HFFc6 (cell line): ENCODE measurements at regions not wholly inside any gene's neighbourhood (a gene's known extent, or its start where the extent isn't known, plus 50 kb on each side); places are given as distances from the start of the nearest gene placed in this dataset.

ENCODE experiments used
- DNase-seq: peaks from one replicate; pipeline ENCODE4 v3.0.0-alpha.2; 2018
- H3K27ac Mint-ChIP-seq: 2 replicates; pipeline ENCODE4 v1.8.0; 2020; ENCODE audit warnings: mild to moderate bottlenecking, mixed read lengths
- H3K27me3 Mint-ChIP-seq: 2 replicates; pipeline ENCODE4 v1.8.0; 2021; ENCODE audit warnings: mild to moderate bottlenecking, moderate library complexity, mixed read lengths; ENCODE audit not compliant: insufficient read depth
- H3K36me3 Mint-ChIP-seq: 2 replicates; pipeline ENCODE4 v1.8.0; 2021; ENCODE audit warnings: low read depth, mixed read lengths
- H3K4me1 Mint-ChIP-seq: 2 replicates; pipeline ENCODE4 v1.8.0; 2020; ENCODE audit warnings: low read depth, mixed read lengths
- H3K4me3 Mint-ChIP-seq: 2 replicates; pipeline ENCODE4 v1.8.0; 2020; ENCODE audit warnings: mild to moderate bottlenecking, moderate library complexity, mixed read lengths
- H3K9me3 Mint-ChIP-seq: 2 replicates; pipeline ENCODE4 v1.8.0; 2020; ENCODE audit warnings: mild to moderate bottlenecking, mixed read lengths
- CTCF ChIP-seq: fragments of 200-600 bp; sonication (generic); IDR thresholded peaks from 2 replicates; pipeline ENCODE4 v1.5.0; 2021; ENCODE audit warnings: antibody characterized with exemption, mild to moderate bottlenecking

- H3K9me3 Mint-ChIP-seq: peaks cover 46% of the 10 kb centered on the region
- no peaks in the 10 kb centered on the region for H3K36me3 Mint-ChIP-seq
- DNase-seq: no peak
- no peak overlapping the region for H3K27ac Mint-ChIP-seq
- no peaks in the 10 kb centered on the region for H3K27me3 Mint-ChIP-seq
- H3K4me3 Mint-ChIP-seq: no peak overlapping the region
- TF ChIP-seq CTCF: no peak
- H3K4me1 Mint-ChIP-seq: no peaks in the 10 kb centered on the region
Measured at GRCh38 chr13:21834521-21834920, 163.6 kb downstream of the FGF9 start.

GRCh38 chr13:21837288-21837687, 166.4 kb downstream of the FGF9 start:
- DNase-seq: no peak
- no peak overlapping the region for H3K4me3 Mint-ChIP-seq
- no peaks in the 10 kb centered on the region for H3K36me3 Mint-ChIP-seq
- no peak overlapping the region for H3K27ac Mint-ChIP-seq
- peaks cover 2% of the 10 kb centered on the region; the same call in 1 of the 2 replicates for H3K27me3 Mint-ChIP-seq
- TF ChIP-seq CTCF: no peak
- H3K9me3 Mint-ChIP-seq: peaks cover 28% of the 10 kb centered on the region
- H3K4me1 Mint-ChIP-seq: no peaks in the 10 kb centered on the region

- DNase-seq: no peak
- H3K4me3 Mint-ChIP-seq: no peak overlapping the region
- peaks cover 21% of the 10 kb centered on the region for H3K9me3 Mint-ChIP-seq
- H3K27ac Mint-ChIP-seq: no peak overlapping the region
- no peaks in the 10 kb centered on the region for H3K4me1 Mint-ChIP-seq
- no peaks in the 10 kb centered on the region for H3K36me3 Mint-ChIP-seq
- H3K27me3 Mint-ChIP-seq: peaks cover 2% of the 10 kb centered on the region; the same call in 1 of the 2 replicates
- no peak for TF ChIP-seq CTCF
Measured at GRCh38 chr13:21837841-21838551, 167.1 kb downstream of the FGF9 start.

- Mint-ChIP-seq H3K27ac (no peak overlapping the region), H3K4me3 (no peak overlapping the region), H3K27me3 (no peaks in the 10 kb centered on the region), H3K36me3 (peaks cover 5% of the 10 kb centered on the region; the same call in 1 of the 2 replicates), H3K9me3 (peaks cover 34% of the 10 kb centered on the region), H3K4me1 (no peaks in the 10 kb centered on the region)
- no peak for DNase-seq
- no peak for TF ChIP-seq CTCF
Measured at GRCh38 chr13:21846605-21847004, 175.7 kb downstream of the FGF9 start.

- no peak for DNase-seq
- H3K9me3 Mint-ChIP-seq: peaks cover 31% of the 10 kb centered on the region
- no peaks in the 10 kb centered on the region for H3K4me1 Mint-ChIP-seq
- H3K27ac Mint-ChIP-seq: no peak overlapping the region
- H3K36me3 Mint-ChIP-seq: peaks cover 5% of the 10 kb centered on the region; the same call in 1 of the 2 replicates
- H3K27me3 Mint-ChIP-seq: no peaks in the 10 kb centered on the region
- H3K4me3 Mint-ChIP-seq: no peak overlapping the region
- TF ChIP-seq CTCF: peak; percentile 39
Measured at GRCh38 chr13:21849323-21849722, 178.4 kb downstream of the FGF9 start.
